GM21515 (cell line): ENCODE measurements at regions not wholly inside any gene's neighbourhood (a gene's known extent, or its start where the extent isn't known, plus 50 kb on each side); places are given as distances from the start of the nearest gene placed in this dataset.

Source experiments
- ATAC-seq: cut with Tn5 transposase; IDR thresholded peaks from one replicate; pipeline ENCODE4 v1.9.1; 2021; ENCODE audit not compliant: unreplicated experiment

- ATAC-seq = no peak
These were observed 53.1 kb upstream of the THY1 start for GRCh38 chr11:119476038-119476437.

- no peak for ATAC-seq
These were observed 52.0 kb upstream of the THY1 start for GRCh38 chr11:119474682-119475596.

GRCh38 chr11:119473901-119474681 lies 51.1 kb upstream of the THY1 start:
- ATAC-seq = no peak

- no peak for ATAC-seq
These were observed 50.3 kb upstream of the THY1 start for GRCh38 chr11:119473226-119473625.

GRCh38 chr11:119472856-119473222 lies 49.9 kb upstream of the THY1 start:
- no peak for ATAC-seq
